H1 (cell line): ENCODE measurements at regions not wholly inside any gene's neighbourhood (a gene's known extent, or its start where the extent isn't known, plus 50 kb on each side); places are given as distances from the start of the nearest gene placed in this dataset.

Source experiments
- CTCF ChIA-PET: fragments of 300-600 bp; sonication (Branson Sonifier 250); formaldehyde crosslinking; loops from one replicate; lab custom pipeline; 2021; ENCODE audit not compliant: partially characterized antibody; lab: Charles Lee
- POLR2A ChIA-PET: fragments of 300-600 bp; sonication (Branson Sonifier 250); formaldehyde crosslinking; loops from one replicate; lab custom pipeline; 2021; ENCODE audit warnings: inconsistent platforms; ENCODE audit not compliant: partially characterized antibody; lab: Charles Lee
- DNase-seq, 2 experiments: peaks; one replicate each; pipeline versions ENCODE4 v3.0.0 to v3.0.0-alpha.2; 2010 to 2022; ENCODE audit warnings: low spot score in 2 of 2, low read depth in 1 of 2, mixed read lengths in 1 of 2
- FAIRE-seq: peaks from 2 replicates; lab custom pipeline; 2011; peaks lifted over from hg19 to GRCh38; lab: Jason Lieb, UNC
- H2AFZ ChIP-seq: 2 replicates; pipeline ENCODE4 v1.8.1; 2012; ENCODE audit warnings: low read length, inconsistent platforms
- H2AK5ac ChIP-seq: 2 replicates; pipeline ENCODE4 v1.6.1; 2013; ENCODE audit warnings: low read depth, low read length
- H2BK120ac ChIP-seq: replicated peaks from 2 replicates; pipeline ENCODE3; 2013; ENCODE audit warnings: low read depth, low read length, inconsistent platforms
- H2BK12ac ChIP-seq: 2 replicates; pipeline ENCODE4 v1.6.1; 2013; ENCODE audit warnings: low read depth, low read length
- H2BK15ac ChIP-seq: 2 replicates; pipeline ENCODE4 v1.6.1; 2013; ENCODE audit warnings: low read length
- H2BK20ac ChIP-seq: 2 replicates; pipeline ENCODE4 v1.6.1; 2013; ENCODE audit warnings: low read length
- H2BK5ac ChIP-seq: 2 replicates; pipeline ENCODE4 v1.6.1; 2013; ENCODE audit warnings: low read depth, low read length
- H3K14ac ChIP-seq: 2 replicates; pipeline ENCODE4 v1.6.1; 2013; ENCODE audit warnings: inconsistent platforms; ENCODE audit not compliant: insufficient read length
- H3K18ac ChIP-seq: 2 replicates; pipeline ENCODE4 v1.6.1; 2013; ENCODE audit warnings: low read length; ENCODE audit errors: extremely low read depth
- H3K23ac ChIP-seq: 2 replicates; pipeline ENCODE4 v1.6.1; 2013; ENCODE audit warnings: inconsistent platforms; ENCODE audit not compliant: insufficient read length
- H3K23me2 ChIP-seq: 2 replicates; pipeline ENCODE4 v1.6.1; 2013; ENCODE audit warnings: low read depth, low read length
- H3K27ac ChIP-seq: 2 replicates; pipeline ENCODE4 v1.6.1; 2011; ENCODE audit warnings: low read depth, low read length, inconsistent platforms
- H3K27me3 ChIP-seq, 4 experiments: replicated peaks in 1 of 4; 1 replicate in 1 of 4; 2 replicates in 3 of 4; pipeline versions ENCODE4 v1.6.1 to v1.8.1; 2011 to 2013; ENCODE audit warnings: low read length in 3 of 4, mild to moderate bottlenecking in 3 of 4, inconsistent platforms in 2 of 4, mixed read lengths in 2 of 4, moderate library complexity in 1 of 4; ENCODE audit not compliant: control insufficient read depth in 3 of 4, insufficient read depth in 3 of 4; ENCODE audit errors: extremely low read depth in 1 of 4
- H3K36me3 ChIP-seq, 4 experiments: 2 replicates each; pipeline versions ENCODE4 v1.6.1 to v1.8.1; 2011 to 2013; ENCODE audit warnings: mild to moderate bottlenecking in 4 of 4, low read length in 3 of 4, moderate library complexity in 2 of 4, control low read depth in 1 of 4, inconsistent platforms in 1 of 4; ENCODE audit not compliant: insufficient read depth in 4 of 4, control insufficient read depth in 2 of 4
- H3K4ac ChIP-seq: replicated peaks from 2 replicates; pipeline ENCODE3; 2013; ENCODE audit warnings: low read length, low read depth, mixed read lengths, inconsistent platforms; ENCODE audit not compliant: insufficient read length
- H3K4me1 ChIP-seq, 4 experiments: replicated peaks in 1 of 4; 1 replicate in 1 of 4; 2 replicates in 3 of 4; pipeline versions ENCODE4 v1.6.1 to v1.8.1; 2011 to 2013; ENCODE audit warnings: low read length in 3 of 4, inconsistent platforms in 2 of 4, mixed read lengths in 1 of 4; ENCODE audit not compliant: insufficient read depth in 4 of 4, control insufficient read depth in 3 of 4
- H3K4me2 ChIP-seq, 2 experiments: 2 replicates each; pipeline versions ENCODE4 v1.6.1 to v1.8.1; 2011 to 2013; ENCODE audit warnings: low read depth in 2 of 2, low read length in 2 of 2, control low read depth in 1 of 2, inconsistent platforms in 1 of 2, mild to moderate bottlenecking in 1 of 2; ENCODE audit not compliant: insufficient read depth in 1 of 2
- H3K4me3 ChIP-seq, 4 experiments: fragments of 200-600, 300-600 bp in 1 of 4; sonication (generic), shearing (Covaris generic), sonication (Bioruptor Twin) in 1 of 4; 2 replicates each; pipeline versions ENCODE4 v1.5.1 to v1.8.1; 2011 to 2016; ENCODE audit warnings: low read length in 4 of 4, low read depth in 3 of 4, control low read depth in 2 of 4, inconsistent platforms in 2 of 4, mild to moderate bottlenecking in 2 of 4, mixed read lengths in 1 of 4, moderate library complexity in 1 of 4; ENCODE audit not compliant: insufficient read depth in 2 of 4; ENCODE audit errors: extremely low read depth in 1 of 4
- H3K56ac ChIP-seq: replicated peaks from 2 replicates; pipeline ENCODE3; 2013; ENCODE audit warnings: low read depth, mild to moderate bottlenecking, mixed read lengths, low read length, inconsistent platforms; ENCODE audit not compliant: insufficient read length
- H3K79me1 ChIP-seq: 2 replicates; pipeline ENCODE4 v1.6.1; 2013; ENCODE audit warnings: low read depth, low read length, control low read depth
- H3K79me2 ChIP-seq, 2 experiments: 2 replicates each; pipeline versions ENCODE4 v1.6.1 to v1.8.1; 2012 to 2013; ENCODE audit warnings: low read length in 2 of 2, mild to moderate bottlenecking in 2 of 2, inconsistent platforms in 1 of 2; ENCODE audit not compliant: insufficient read depth in 2 of 2, control insufficient read depth in 1 of 2
- H3K9ac ChIP-seq, 4 experiments: replicated peaks in 1 of 4; 1 replicate in 1 of 4; 2 replicates in 3 of 4; pipeline versions ENCODE4 v1.6.1 to v1.8.1; 2011 to 2013; ENCODE audit warnings: low read depth in 3 of 4, low read length in 3 of 4, control low read depth in 2 of 4, mild to moderate bottlenecking in 2 of 4, moderate library complexity in 2 of 4, inconsistent platforms in 1 of 4; ENCODE audit errors: extremely low read depth in 1 of 4
- H3K9me3 ChIP-seq, 2 experiments: 2 replicates each; pipeline versions ENCODE4 v1.6.1 to v1.8.1; 2012 to 2013; ENCODE audit warnings: mild to moderate bottlenecking in 2 of 2, moderate library complexity in 2 of 2, control low read depth in 1 of 2, inconsistent platforms in 1 of 2, low read depth in 1 of 2, low read length in 1 of 2, mixed read lengths in 1 of 2; ENCODE audit not compliant: insufficient read depth in 2 of 2
- H4K20me1 ChIP-seq, 2 experiments: replicated peaks in 1 of 2; 2 replicates each; pipeline versions ENCODE3 to v1.8.1; 2011 to 2013; ENCODE audit warnings: inconsistent platforms in 2 of 2, low read length in 2 of 2, mild to moderate bottlenecking in 1 of 2; ENCODE audit not compliant: insufficient read depth in 2 of 2, control insufficient read depth in 1 of 2
- H4K5ac ChIP-seq: 2 replicates; pipeline ENCODE4 v1.6.1; 2013; ENCODE audit warnings: low read length, low read depth, mixed read lengths, inconsistent platforms; ENCODE audit not compliant: insufficient read length
- H4K8ac ChIP-seq: 2 replicates; pipeline ENCODE4 v1.8.0; 2013; ENCODE audit warnings: mild to moderate bottlenecking, moderate library complexity, low read length, inconsistent platforms; ENCODE audit not compliant: insufficient read depth; ENCODE audit errors: extremely low read depth
- H4K91ac ChIP-seq: replicated peaks from 2 replicates; pipeline ENCODE3; 2013; ENCODE audit warnings: low read length, mixed read lengths, inconsistent platforms; ENCODE audit not compliant: insufficient read length
- CBX8 ChIP-seq: fragments of 300-800, 300-1000 bp; sonication (generic); IDR thresholded peaks from 2 replicates; pipeline ENCODE4 v1.7.1; 2016; ENCODE audit warnings: low read depth, low read length, borderline replicate concordance
- CEBPB ChIP-seq: IDR thresholded peaks from 2 replicates; pipeline ENCODE4 v1.6.1; 2012; ENCODE audit warnings: low read depth, low read length
- CHD2 ChIP-seq: IDR thresholded peaks from 2 replicates; pipeline ENCODE4 v1.6.1; 2012; ENCODE audit warnings: low read length, improper control_type of control experiment

DNA sequence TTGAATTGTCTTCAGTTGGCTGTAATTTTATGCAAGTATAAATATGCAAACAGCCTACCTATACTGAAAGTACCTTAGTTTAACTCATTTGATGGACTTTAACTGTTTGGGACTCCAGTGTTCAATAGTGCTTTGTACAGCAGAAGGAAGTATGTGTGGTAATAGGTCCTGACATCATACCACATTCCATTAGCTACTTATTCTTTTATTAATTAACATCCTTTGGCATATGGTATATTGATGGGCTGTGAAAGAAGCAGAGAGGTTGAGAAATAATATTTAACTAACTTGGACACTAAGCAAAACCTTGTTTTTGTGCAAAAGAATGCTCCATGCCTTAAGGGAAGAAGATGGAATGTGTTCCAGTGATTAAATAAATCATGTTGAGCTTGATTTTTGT is 97.6 kb upstream of the SEMA6A start:
- ChIA-PET CTCF (interaction anchor here (0.6 to 1.7 kb wide), 4 partner anchors 14 to 266 kb away, joined by 3 to 6 read pairs (median 5); no protein-coding TSS in a partner anchor), POLR2A (no interaction called here)
- Histone ChIP-seq H2AFZ (no peak overlapping the region), H3K9ac (no peak overlapping the region), H4K5ac (no peak overlapping the region), H2BK12ac (no peak overlapping the region), H2BK120ac (no peak overlapping the region), H4K8ac (no peak overlapping the region), H3K23me2 (no peaks in the 10 kb centered on the region), H3K79me1 (no peaks in the 10 kb centered on the region), H3K79me2 (no peaks in the 10 kb centered on the region), H3K18ac (no peak overlapping the region), H3K9me3 (no peaks in the 10 kb centered on the region), H2BK20ac (no peak overlapping the region), H4K91ac (no peak overlapping the region), H3K23ac (no peak overlapping the region), H2BK15ac (no peak overlapping the region), H3K4me3 (no peak overlapping the region), H3K27me3 (no peaks in the 10 kb centered on the region), H3K56ac (no peak overlapping the region), H3K36me3 (no peaks in the 10 kb centered on the region; a peak in 1 of 8 replicates), H3K27ac (no peak overlapping the region), H3K4me2 (no peak overlapping the region), H2AK5ac (no peak overlapping the region), H3K14ac (no peak overlapping the region), H3K4me1 (no peaks in the 10 kb centered on the region), H3K4ac (no peak overlapping the region), H4K20me1 (no peaks in the 10 kb centered on the region), H2BK5ac (no peak overlapping the region)
- no peak for TF ChIP-seq CBX8
- no peak for TF ChIP-seq CEBPB
- no peak for TF ChIP-seq CHD2
- no peak for FAIRE-seq
- no peak for DNase-seq
